Mesenchymal stem cell (in vitro differentiated cells and primary cell): ENCODE measurements at regions not wholly inside any gene's neighbourhood (a gene's known extent, or its start where the extent isn't known, plus 50 kb on each side); places are given as distances from the start of the nearest gene placed in this dataset.

Source experiments
- DNase-seq: peaks from one replicate; pipeline ENCODE4 v3.0.0-alpha.2; 2013
- H2AFZ ChIP-seq: one replicate; pipeline ENCODE4 v1.6.1; 2013; ENCODE audit warnings: low read depth, mild to moderate bottlenecking, control low read depth, inconsistent platforms, low read length, moderate library complexity
- H2AK5ac ChIP-seq: 2 replicates; pipeline ENCODE4 v1.6.1; 2013; ENCODE audit warnings: low read length, moderate library complexity, mild to moderate bottlenecking, inconsistent platforms; ENCODE audit not compliant: severe bottlenecking
- H2BK120ac ChIP-seq: one replicate; pipeline ENCODE4 v1.6.1; 2013; ENCODE audit warnings: low read depth, mild to moderate bottlenecking, inconsistent platforms, low read length, moderate library complexity
- H2BK12ac ChIP-seq, 2 experiments: one replicate each; pipeline ENCODE4 v1.6.1; 2013; ENCODE audit warnings: inconsistent platforms in 2 of 2, low read length in 2 of 2, mild to moderate bottlenecking in 2 of 2, moderate library complexity in 2 of 2, control low read depth in 1 of 2
- H2BK15ac ChIP-seq: one replicate; pipeline ENCODE4 v1.6.1; 2013; ENCODE audit warnings: mild to moderate bottlenecking, low read depth, inconsistent platforms; ENCODE audit not compliant: poor library complexity, severe bottlenecking
- H2BK5ac ChIP-seq: 2 replicates; pipeline ENCODE4 v1.6.1; 2013; ENCODE audit warnings: low read depth, mild to moderate bottlenecking, low read length, control low read depth, inconsistent platforms; ENCODE audit not compliant: poor library complexity, severe bottlenecking
- H3K14ac ChIP-seq, 2 experiments: one replicate each; pipeline ENCODE4 v1.6.1; 2013; ENCODE audit warnings: inconsistent platforms in 2 of 2, low read length in 2 of 2, control low read depth in 1 of 2, mild to moderate bottlenecking in 1 of 2, moderate library complexity in 1 of 2
- H3K18ac ChIP-seq, 2 experiments: one replicate each; pipeline ENCODE4 v1.6.1; 2013; ENCODE audit warnings: inconsistent platforms in 2 of 2, low read length in 2 of 2, control low read depth in 1 of 2, low read depth in 1 of 2, mild to moderate bottlenecking in 1 of 2
- H3K23ac ChIP-seq, 2 experiments: one replicate each; pipeline ENCODE4 v1.6.1; 2013; ENCODE audit warnings: inconsistent platforms in 2 of 2, low read length in 2 of 2, mild to moderate bottlenecking in 2 of 2, moderate library complexity in 2 of 2, control low read depth in 1 of 2
- H3K27ac ChIP-seq: 2 replicates; pipeline ENCODE4 v1.5.1; 2013; ENCODE audit warnings: mild to moderate bottlenecking, moderate library complexity, low read length, control low read depth, inconsistent platforms; ENCODE audit not compliant: poor library complexity, severe bottlenecking
- H3K27me3 ChIP-seq, 2 experiments: 2 replicates each; pipeline versions ENCODE4 v1.6.1 to v1.7.0; 2013; ENCODE audit warnings: low read length in 2 of 2, mild to moderate bottlenecking in 2 of 2, moderate library complexity in 2 of 2, control low read depth in 1 of 2, inconsistent platforms in 1 of 2; ENCODE audit not compliant: control insufficient read depth in 1 of 2, insufficient read depth in 1 of 2
- H3K36me3 ChIP-seq, 2 experiments: 2 replicates each; pipeline versions ENCODE4 v1.6.1 to v1.7.0; 2013; ENCODE audit warnings: low read length in 2 of 2, control low read depth in 1 of 2, inconsistent platforms in 1 of 2, low read depth in 1 of 2, mild to moderate bottlenecking in 1 of 2; ENCODE audit not compliant: insufficient read depth in 2 of 2, control insufficient read depth in 1 of 2
- H3K4ac ChIP-seq, 2 experiments: one replicate each; pipeline ENCODE4 v1.6.1; 2013; ENCODE audit warnings: inconsistent platforms in 2 of 2, low read length in 2 of 2, mild to moderate bottlenecking in 2 of 2, moderate library complexity in 2 of 2, control low read depth in 1 of 2, low read depth in 1 of 2
- H3K4me1 ChIP-seq: 2 replicates; pipeline ENCODE4 v1.6.1; 2013; ENCODE audit warnings: low read depth, low read length, control low read depth; ENCODE audit not compliant: control insufficient read depth, insufficient read depth
- H3K4me2 ChIP-seq: 2 replicates; pipeline ENCODE4 v1.6.1; 2013; ENCODE audit warnings: low read length, mild to moderate bottlenecking, inconsistent platforms; ENCODE audit not compliant: poor library complexity, severe bottlenecking
- H3K4me3 ChIP-seq, 2 experiments: 2 replicates each; pipeline versions ENCODE4 v1.5.1 to v1.7.0; 2013; ENCODE audit warnings: low read length in 2 of 2, mild to moderate bottlenecking in 2 of 2, control low read depth in 1 of 2, low read depth in 1 of 2; ENCODE audit not compliant: insufficient read depth in 1 of 2
- H3K79me1 ChIP-seq: replicated peaks from 2 replicates; pipeline ENCODE4 v1.6.1; 2013; ENCODE audit warnings: mild to moderate bottlenecking, control low read depth, low read length, inconsistent platforms; ENCODE audit not compliant: poor library complexity, severe bottlenecking
- H3K9ac ChIP-seq: 2 replicates; pipeline ENCODE4 v1.7.0; 2013; ENCODE audit warnings: mild to moderate bottlenecking, low read length, moderate library complexity
- H3K9me3 ChIP-seq: 2 replicates; pipeline ENCODE4 v1.7.0; 2013; ENCODE audit warnings: mild to moderate bottlenecking, low read length; ENCODE audit not compliant: control insufficient read depth
- H4K8ac ChIP-seq: one replicate; pipeline ENCODE4 v1.6.1; 2013; ENCODE audit warnings: inconsistent platforms, mild to moderate bottlenecking, low read length, moderate library complexity
- H4K91ac ChIP-seq: one replicate; pipeline ENCODE4 v1.6.1; 2013; ENCODE audit warnings: mild to moderate bottlenecking, low read length, inconsistent platforms
- WGBS: methylation state at CpG from one replicate; pipeline ENCODE4 v1.1.7; 2013; ENCODE audit warnings: mixed read lengths; 5-methylcytosine and 5-hydroxymethylcytosine counted together

GRCh38 chr6:120774275-120774674 lies 560.0 kb downstream of the TBC1D32 start:
- Histone ChIP-seq H2BK15ac (no peak overlapping the region), H3K9ac (no peak overlapping the region), H4K8ac (no peak overlapping the region), H3K27me3 (no peaks in the 10 kb centered on the region), H2AFZ (no peak overlapping the region), H2AK5ac (no peak overlapping the region), H3K4ac (no peak overlapping the region), H3K79me1 (no peaks in the 10 kb centered on the region), H2BK120ac (no peak overlapping the region), H3K9me3 (peaks cover 16% of the 10 kb centered on the region), H3K23ac (no peak overlapping the region), H4K91ac (no peak overlapping the region), H3K36me3 (no peaks in the 10 kb centered on the region), H3K18ac (no peak overlapping the region), H2BK5ac (no peak overlapping the region), H2BK12ac (no peak overlapping the region), H3K4me2 (no peak overlapping the region), H3K14ac (no peak overlapping the region), H3K4me1 (no peaks in the 10 kb centered on the region), H3K27ac (no peak overlapping the region), H3K4me3 (no peak overlapping the region)
- peak; percentile 37 for DNase-seq
- no CpG with 5 or more reads among the region's 1 CpG for WGBS

DNA sequence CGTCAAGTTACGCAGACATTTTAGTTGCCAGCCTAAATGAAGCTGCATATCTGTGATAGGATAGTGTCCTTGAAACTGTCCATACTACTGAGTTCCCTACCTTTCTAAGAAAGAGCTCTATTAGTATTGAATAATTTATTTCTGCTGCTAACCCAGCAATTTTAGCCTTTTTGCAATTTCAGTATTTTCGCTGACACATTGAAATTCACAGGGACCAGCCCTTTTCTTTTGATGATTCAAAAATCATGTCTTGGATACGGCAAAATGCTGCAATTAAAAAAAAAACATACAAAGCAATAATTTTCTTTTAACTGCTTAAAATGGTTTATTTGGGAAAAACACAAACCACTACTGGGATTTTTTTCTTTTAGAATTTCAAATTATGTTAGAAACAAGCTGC lies 563.3 kb downstream of the TBC1D32 start:
- 100% methylated on average over 1 of the region's 4 CpGs for WGBS
- H3K36me3 ChIP-seq: no peaks in the 10 kb centered on the region
- H4K91ac ChIP-seq: no peak overlapping the region
- H3K27ac ChIP-seq: no peak overlapping the region
- no peaks in the 10 kb centered on the region for H3K4me1 ChIP-seq
- no peak overlapping the region for H4K8ac ChIP-seq
- no peak overlapping the region for H3K23ac ChIP-seq
- H3K18ac ChIP-seq: no peak overlapping the region
- H3K14ac ChIP-seq: no peak overlapping the region
- H2BK5ac ChIP-seq: no peak overlapping the region
- H3K9me3 ChIP-seq: no peaks in the 10 kb centered on the region
- no peaks in the 10 kb centered on the region for H3K79me1 ChIP-seq
- no peak overlapping the region for H2BK120ac ChIP-seq
- no peak overlapping the region for H2AFZ ChIP-seq
- H3K9ac ChIP-seq: no peak overlapping the region
- H2AK5ac ChIP-seq: no peak overlapping the region
- H3K4me3 ChIP-seq: no peak overlapping the region
- H3K27me3 ChIP-seq: no peaks in the 10 kb centered on the region
- no peak for DNase-seq
- no peak overlapping the region for H2BK12ac ChIP-seq
- H3K4me2 ChIP-seq: no peak overlapping the region
- no peak overlapping the region for H2BK15ac ChIP-seq
- H3K4ac ChIP-seq: no peak overlapping the region

DNA sequence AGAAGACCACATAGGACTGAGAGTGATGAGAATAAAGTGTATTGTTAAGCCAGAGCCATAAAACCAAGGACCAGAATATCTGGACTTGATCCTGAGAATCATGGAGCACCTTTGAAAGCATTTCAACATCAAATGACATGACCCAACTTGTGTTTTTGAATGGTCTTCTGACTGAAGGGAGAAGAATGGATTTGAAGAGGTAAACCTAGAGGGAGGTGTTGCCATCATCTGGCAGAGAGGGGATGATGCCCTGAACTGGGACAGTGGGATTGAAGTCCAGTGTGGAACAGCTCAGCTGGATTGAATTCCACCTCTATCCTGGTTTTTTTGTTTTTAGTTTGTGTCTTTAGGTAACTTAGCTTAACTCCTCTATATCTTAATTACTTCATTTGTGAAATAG lies 570.0 kb downstream of the TBC1D32 start:
- no peak overlapping the region for H2AK5ac ChIP-seq
- no peak overlapping the region for H4K91ac ChIP-seq

GRCh38 chr6:120759570-120759969 lies 574.7 kb downstream of the TBC1D32 start:
- no peak overlapping the region for H2AK5ac ChIP-seq
- no peaks in the 10 kb centered on the region for H3K79me1 ChIP-seq
- H4K91ac ChIP-seq: no peak overlapping the region
- no peak overlapping the region for H3K23ac ChIP-seq
- no peak overlapping the region for H3K9ac ChIP-seq
- DNase-seq: no peak
- no peak overlapping the region for H2BK120ac ChIP-seq
- H2BK12ac ChIP-seq: no peak overlapping the region
- H3K27ac ChIP-seq: no peak overlapping the region
- H3K14ac ChIP-seq: no peak overlapping the region
- H3K36me3 ChIP-seq: no peaks in the 10 kb centered on the region
- no peak overlapping the region for H2BK5ac ChIP-seq
- no peak overlapping the region for H3K4me2 ChIP-seq
- no peak overlapping the region for H3K4me3 ChIP-seq
- no peak overlapping the region for H3K4ac ChIP-seq
- no peaks in the 10 kb centered on the region for H3K4me1 ChIP-seq
- H3K9me3 ChIP-seq: peaks cover 9% of the 10 kb centered on the region
- no peak overlapping the region for H2AFZ ChIP-seq
- no peak overlapping the region for H3K18ac ChIP-seq
- WGBS: no CpG with 5 or more reads among the region's 1 CpG
- H3K27me3 ChIP-seq: no peaks in the 10 kb centered on the region
- H4K8ac ChIP-seq: no peak overlapping the region
- no peak overlapping the region for H2BK15ac ChIP-seq

More for the DNA sequence above, 570.0 kb downstream of the TBC1D32 start:
- no peak for DNase-seq
- Histone ChIP-seq H2AFZ (no peak overlapping the region), H2BK12ac (no peak overlapping the region), H3K27ac (no peak overlapping the region), H3K79me1 (no peaks in the 10 kb centered on the region), H3K36me3 (no peaks in the 10 kb centered on the region), H3K4me3 (no peak overlapping the region), H4K8ac (no peak overlapping the region), H3K9me3 (no peaks in the 10 kb centered on the region), H3K18ac (no peak overlapping the region), H3K23ac (no peak overlapping the region), H3K14ac (no peak overlapping the region), H2BK15ac (no peak overlapping the region), H3K4ac (no peak overlapping the region), H3K27me3 (no peaks in the 10 kb centered on the region), H2BK120ac (no peak overlapping the region), H3K9ac (no peak overlapping the region), H2BK5ac (no peak overlapping the region), H3K4me1 (no peaks in the 10 kb centered on the region), H3K4me2 (no peak overlapping the region)
